Natural killer cell (primary cell): ENCODE measurements at regions not wholly inside any gene's neighbourhood (a gene's known extent, or its start where the extent isn't known, plus 50 kb on each side); places are given as distances from the start of the nearest gene placed in this dataset.

ENCODE experiments used
- ATAC-seq, 3 donors: fragments of 150-1000 bp in 2 of 3; fragments of 200-7000 bp in 1 of 3; cut with Tn5 transposase; 1 replicate in 1 of 3; 2 replicates in 2 of 3; pipeline ENCODE4 v1.10.0; 2021; ENCODE audit warnings: mild to moderate bottlenecking in 2 of 3, moderate library complexity in 2 of 3
- DNase-seq, 2 donors: peaks; one replicate each; pipeline versions ENCODE4 v3.0.0 to v3.0.0-alpha.2; 2013 to 2021; ENCODE audit warnings: mixed read lengths in 1 of 2
- H3K27ac ChIP-seq: one replicate; pipeline ENCODE4 v1.5.1; 2013; ENCODE audit warnings: mild to moderate bottlenecking, low read length
- H3K27me3 ChIP-seq: one replicate; pipeline ENCODE4 v1.6.1; 2013; ENCODE audit warnings: low read length; ENCODE audit not compliant: control insufficient read depth, insufficient read depth
- H3K36me3 ChIP-seq: one replicate; pipeline ENCODE4 v1.6.1; 2013; ENCODE audit warnings: low read length; ENCODE audit not compliant: control insufficient read depth, insufficient read depth
- H3K4me1 ChIP-seq: one replicate; pipeline ENCODE4 v1.6.1; 2013; ENCODE audit warnings: low read length; ENCODE audit not compliant: control insufficient read depth, insufficient read depth
- H3K4me3 ChIP-seq: one replicate; pipeline ENCODE4 v1.5.1; 2013; ENCODE audit warnings: low read length
- H3K9me3 ChIP-seq: one replicate; pipeline ENCODE4 v1.6.1; 2013; ENCODE audit warnings: low read length; ENCODE audit not compliant: control insufficient read depth, insufficient read depth
- H3K27ac Mint-ChIP-seq, 2 donors: one replicate each; pipeline ENCODE4 v1.8.0; 2022; ENCODE audit warnings: mild to moderate bottlenecking in 2 of 2, mixed read lengths in 2 of 2, moderate library complexity in 1 of 2
- H3K27me3 Mint-ChIP-seq, 2 donors: one replicate each; pipeline ENCODE4 v1.8.0; 2022; ENCODE audit warnings: low read depth in 2 of 2, mixed read lengths in 2 of 2
- H3K36me3 Mint-ChIP-seq: one replicate; pipeline ENCODE4 v1.8.0; 2022; ENCODE audit warnings: mixed read lengths
- H3K4me1 Mint-ChIP-seq, 2 donors: one replicate each; pipeline ENCODE4 v1.8.0; 2022; ENCODE audit warnings: mixed read lengths in 2 of 2
- H3K4me3 Mint-ChIP-seq: one replicate; pipeline ENCODE4 v1.8.0; 2022; ENCODE audit warnings: mild to moderate bottlenecking, moderate library complexity, mixed read lengths
- H3K9me3 Mint-ChIP-seq, 2 donors: one replicate each; pipeline ENCODE4 v1.8.0; 2022; ENCODE audit warnings: mixed read lengths in 2 of 2
- CTCF ChIP-seq: fragments of 200-600 bp; IDR thresholded peaks from one replicate; pipeline ENCODE4 v1.8.0; 2022; ENCODE audit warnings: antibody characterized with exemption
- WGBS: methylation state at CpG from one replicate; pipeline ENCODE4 v1.1.7; 2013; ENCODE audit warnings: missing lambda C conversion rate; ENCODE audit not compliant: insufficient coverage; 5-methylcytosine and 5-hydroxymethylcytosine counted together
- intact Hi-C: fragments of 100-400 bp; cut with micrococcal nuclease; formaldehyde crosslinking; loops from one replicate; pipeline ENCODE4 v1.14.2; 2022

DNA sequence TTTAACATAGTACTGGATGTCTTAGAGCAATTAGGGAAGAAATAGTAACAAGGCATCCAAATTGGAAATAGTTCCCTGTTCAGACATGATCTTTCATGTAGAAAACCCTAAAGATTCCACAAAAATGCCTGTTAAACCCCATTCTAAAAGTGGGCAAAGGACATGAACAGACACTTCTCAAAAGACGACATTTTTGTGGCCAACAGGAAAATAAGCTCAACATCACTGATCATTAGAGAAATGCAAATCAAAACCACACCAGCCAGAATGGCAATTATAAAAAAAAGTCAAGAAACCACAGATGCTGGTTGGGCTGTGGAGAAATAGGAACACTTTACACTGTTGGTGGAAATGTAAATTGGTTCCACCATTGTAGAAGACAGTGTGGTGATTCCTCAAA is 109.9 kb upstream of the MOCS1 start:
- Mint-ChIP-seq H3K36me3 (no peaks in the 10 kb centered on the region), H3K4me3 (no peak overlapping the region), H3K27me3 (peaks cover 8 to 30% of the 10 kb centered on the region in 2 donors), H3K4me1 (no peaks in the 10 kb centered on the region), H3K9me3 (peaks cover 0 to 3% of the 10 kb centered on the region in 2 donors), H3K27ac (no peak overlapping the region)
- intact Hi-C loops: no loop called here
- Histone ChIP-seq H3K4me1 (no peaks in the 10 kb centered on the region), H3K36me3 (no peaks in the 10 kb centered on the region), H3K4me3 (no peak overlapping the region), H3K27me3 (no peaks in the 10 kb centered on the region), H3K27ac (no peak overlapping the region), H3K9me3 (no peaks in the 10 kb centered on the region)
- ATAC-seq (no peak), DNase-seq (no peak)
- 29% methylated on average over 1 of the region's 1 CpG for WGBS
- TF ChIP-seq CTCF: no peak

- Histone ChIP-seq H3K36me3 (no peaks in the 10 kb centered on the region), H3K4me3 (no peak overlapping the region), H3K27ac (no peak overlapping the region), H3K27me3 (no peaks in the 10 kb centered on the region), H3K9me3 (no peaks in the 10 kb centered on the region), H3K4me1 (no peaks in the 10 kb centered on the region)
- H3K27me3 Mint-ChIP-seq: peaks cover 8 to 24% of the 10 kb centered on the region in 2 donors
- intact Hi-C loops: no loop called here
- H3K9me3 Mint-ChIP-seq: peaks cover 0 to 3% of the 10 kb centered on the region in 2 donors
- no peaks in the 10 kb centered on the region for H3K4me1 Mint-ChIP-seq
- no peaks in the 10 kb centered on the region for H3K36me3 Mint-ChIP-seq
- no peak for DNase-seq
- H3K27ac Mint-ChIP-seq: no peak overlapping the region
- ATAC-seq: no peak
- no peak for TF ChIP-seq CTCF
- H3K4me3 Mint-ChIP-seq: no peak overlapping the region
Measured at GRCh38 chr6:40042232-40042631, 108.0 kb upstream of the MOCS1 start.

DNA sequence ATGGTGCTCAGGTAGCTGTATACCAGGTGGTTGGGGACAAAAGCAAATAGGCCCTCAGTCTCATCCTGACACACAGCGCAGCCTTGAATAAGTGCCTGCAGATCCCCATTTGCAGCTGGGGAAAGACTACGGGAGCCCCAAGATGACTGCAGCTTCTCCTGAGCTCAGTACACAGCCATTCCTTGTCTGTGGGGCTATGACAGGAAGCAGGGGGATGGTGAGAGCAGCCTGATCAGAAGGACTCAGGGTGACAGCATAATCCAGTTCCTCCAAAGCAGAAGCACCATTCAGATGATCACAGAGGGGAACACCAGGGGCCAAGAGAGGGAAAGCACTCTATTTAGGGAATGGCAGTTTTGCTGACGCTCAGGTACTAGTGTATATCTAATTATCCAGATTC is 104.8 kb upstream of the MOCS1 start:
- Mint-ChIP-seq H3K4me1 (no peaks in the 10 kb centered on the region), H3K36me3 (no peaks in the 10 kb centered on the region), H3K27me3 (peaks cover 4 to 30% of the 10 kb centered on the region in 2 donors), H3K9me3 (peaks cover 0 to 3% of the 10 kb centered on the region in 2 donors), H3K27ac (no peak overlapping the region), H3K4me3 (no peak overlapping the region)
- Histone ChIP-seq H3K27me3 (no peaks in the 10 kb centered on the region), H3K4me1 (no peaks in the 10 kb centered on the region), H3K27ac (no peak overlapping the region), H3K4me3 (no peak overlapping the region), H3K9me3 (no peaks in the 10 kb centered on the region), H3K36me3 (no peaks in the 10 kb centered on the region)
- no peak for TF ChIP-seq CTCF
- no peak for ATAC-seq
- intact Hi-C loops: no loop called here
- WGBS: 77% methylated on average over 2 of the region's 3 CpGs
- no peak for DNase-seq

- Histone ChIP-seq H3K4me1 (no peaks in the 10 kb centered on the region), H3K4me3 (no peak overlapping the region), H3K27me3 (no peaks in the 10 kb centered on the region), H3K9me3 (no peaks in the 10 kb centered on the region), H3K27ac (no peak overlapping the region), H3K36me3 (no peaks in the 10 kb centered on the region)
- no peaks in the 10 kb centered on the region for H3K36me3 Mint-ChIP-seq
- H3K4me3 Mint-ChIP-seq: no peak overlapping the region
- intact Hi-C loops: no loop called here
- H3K4me1 Mint-ChIP-seq: no peaks in the 10 kb centered on the region
- peaks cover 4 to 30% of the 10 kb centered on the region in 2 donors for H3K27me3 Mint-ChIP-seq
- H3K27ac Mint-ChIP-seq: no peak overlapping the region
- TF ChIP-seq CTCF: no peak
- H3K9me3 Mint-ChIP-seq: peaks cover 0 to 2% of the 10 kb centered on the region in 2 donors
- ATAC-seq (no peak), DNase-seq (no peak)
Measured at GRCh38 chr6:40038626-40039025, 104.4 kb upstream of the MOCS1 start.
